ENCODE measurements at regions not wholly inside any gene's neighbourhood (a gene's known extent, or its start where the extent isn't known, plus 50 kb on each side); places are given as distances from the start of the nearest gene placed in this dataset.
"Not testable (repeated sequence)": the region's sequence is repeated elsewhere in the genome, so short reads cannot be mapped to it uniquely, and the experiment has no call there.

DNA sequence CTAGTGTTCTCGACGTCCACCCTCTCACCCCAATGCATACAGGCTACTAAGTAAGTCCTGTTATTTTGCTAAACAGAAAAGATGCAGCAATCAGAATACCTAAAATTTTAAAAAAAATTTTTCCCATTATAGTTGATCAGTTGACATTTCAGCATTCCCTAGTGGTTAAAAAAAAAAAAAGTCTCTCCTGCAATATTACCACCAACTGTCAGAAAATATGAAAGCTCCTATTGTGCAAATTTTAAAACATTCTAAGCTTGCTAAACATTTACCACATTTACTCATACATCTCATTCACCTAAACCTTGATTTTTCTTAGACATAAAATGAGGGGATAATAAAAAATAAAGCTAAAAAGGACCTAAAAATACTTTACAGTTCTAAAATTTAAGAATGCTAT is 165.6 kb downstream of the AVL9 start:
- H3K4me3 Mint-ChIP-seq = no peak overlapping the region
- DNase-seq = no peak
- H3K27me3 Mint-ChIP-seq = peaks cover 24% of the 10 kb centered on the region
- no peaks in the 10 kb centered on the region for H3K4me1 Mint-ChIP-seq (ENCODE audit: low read depth)
- H3K36me3 Mint-ChIP-seq (ENCODE audit: low read depth) = no peaks in the 10 kb centered on the region
- no peak overlapping the region for H3K27ac Mint-ChIP-seq
- H3K9me3 Mint-ChIP-seq = no peaks in the 10 kb centered on the region

DNA sequence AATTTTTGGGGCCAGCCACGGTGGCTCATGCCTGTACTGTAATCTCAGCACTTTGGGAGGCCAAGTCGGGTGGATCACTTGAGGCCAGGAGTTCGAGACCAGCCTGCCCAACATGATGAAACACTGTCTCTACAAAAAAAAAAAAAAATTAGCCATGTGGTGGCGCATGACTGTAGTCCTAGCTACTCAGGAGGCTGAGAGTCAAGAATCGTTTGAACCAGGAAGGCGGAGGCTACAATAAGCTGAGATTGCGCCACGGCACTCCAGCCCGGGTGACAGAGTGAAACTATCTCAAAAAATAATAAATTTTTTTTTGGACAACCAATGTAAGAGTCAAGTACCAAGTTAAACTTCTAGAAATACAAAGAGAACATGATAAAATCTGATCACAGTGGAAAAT is 164.6 kb downstream of the AVL9 start:
- H3K4me3 Mint-ChIP-seq = no peak overlapping the region

DNA sequence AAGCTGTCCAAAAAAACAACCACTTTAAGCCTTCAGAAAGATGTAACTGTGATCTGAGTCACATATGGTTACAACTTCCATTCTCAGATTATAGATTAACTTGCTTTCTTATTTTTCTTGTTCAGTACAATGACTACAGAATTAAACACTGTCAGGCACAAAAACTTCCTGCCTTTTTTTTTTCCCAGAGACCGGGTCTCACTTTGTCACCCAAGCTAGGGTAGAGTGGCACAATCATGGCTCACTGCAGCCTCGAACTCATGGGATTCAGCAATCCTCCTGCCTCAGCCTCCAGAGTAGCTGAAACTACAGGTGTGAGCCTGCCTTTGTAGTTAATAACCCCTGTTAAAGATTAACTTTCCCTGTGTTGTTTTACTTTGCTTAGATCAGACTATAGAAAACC is 163.2 kb downstream of the AVL9 start:
- Mint-ChIP-seq H3K4me3 (no peak overlapping the region), H3K9me3 (no peaks in the 10 kb centered on the region), H3K27ac (no peak overlapping the region), H3K27me3 (peaks cover 17% of the 10 kb centered on the region), H3K4me1 (ENCODE audit: low read depth) (no peaks in the 10 kb centered on the region), H3K36me3 (ENCODE audit: low read depth) (no peaks in the 10 kb centered on the region)
- no peak for DNase-seq

More for the DNA sequence above, 164.6 kb downstream of the AVL9 start:
- DNase-seq = no peak
- Mint-ChIP-seq H3K9me3 (no peaks in the 10 kb centered on the region), H3K36me3 (ENCODE audit: low read depth) (no peaks in the 10 kb centered on the region), H3K27ac (no peak overlapping the region), H3K27me3 (peaks cover 22% of the 10 kb centered on the region), H3K4me1 (ENCODE audit: low read depth) (no peaks in the 10 kb centered on the region)

DNA sequence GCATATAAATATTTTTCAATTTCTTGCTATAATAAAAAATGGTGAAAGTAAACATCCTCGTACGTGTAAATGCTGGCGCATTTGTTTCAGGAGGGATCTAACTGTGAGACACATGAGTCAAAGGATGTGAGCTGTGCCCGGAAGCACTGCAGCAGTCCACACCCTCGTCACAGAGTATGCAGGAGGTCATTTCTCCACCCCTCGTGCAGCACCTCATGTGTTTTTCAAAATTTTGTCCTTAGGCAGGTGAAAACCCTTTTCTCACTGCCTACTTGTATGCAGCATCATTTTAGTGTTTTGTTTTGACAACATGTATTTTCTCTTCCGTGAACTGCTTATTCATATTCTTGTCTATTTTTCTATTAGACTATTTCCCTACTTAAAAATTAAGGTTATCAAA is 162.7 kb downstream of the AVL9 start:
- no peaks in the 10 kb centered on the region for H3K36me3 Mint-ChIP-seq (ENCODE audit: low read depth)
- no peaks in the 10 kb centered on the region for H3K4me1 Mint-ChIP-seq (ENCODE audit: low read depth)
- no peak overlapping the region for H3K27ac Mint-ChIP-seq
- H3K4me3 Mint-ChIP-seq = no peak overlapping the region
- no peaks in the 10 kb centered on the region for H3K9me3 Mint-ChIP-seq
- peaks cover 13% of the 10 kb centered on the region for H3K27me3 Mint-ChIP-seq
- DNase-seq = no peak

- not testable (repeated sequence) for H3K27ac Mint-ChIP-seq; DNase-seq; H3K9me3 Mint-ChIP-seq; H3K36me3 Mint-ChIP-seq (ENCODE audit: low read depth); H3K4me3 Mint-ChIP-seq; H3K4me1 Mint-ChIP-seq (ENCODE audit: low read depth); H3K27me3 Mint-ChIP-seq
Measured at GRCh38 chr7:32654549-32654948, 159.3 kb downstream of the AVL9 start.

DNA sequence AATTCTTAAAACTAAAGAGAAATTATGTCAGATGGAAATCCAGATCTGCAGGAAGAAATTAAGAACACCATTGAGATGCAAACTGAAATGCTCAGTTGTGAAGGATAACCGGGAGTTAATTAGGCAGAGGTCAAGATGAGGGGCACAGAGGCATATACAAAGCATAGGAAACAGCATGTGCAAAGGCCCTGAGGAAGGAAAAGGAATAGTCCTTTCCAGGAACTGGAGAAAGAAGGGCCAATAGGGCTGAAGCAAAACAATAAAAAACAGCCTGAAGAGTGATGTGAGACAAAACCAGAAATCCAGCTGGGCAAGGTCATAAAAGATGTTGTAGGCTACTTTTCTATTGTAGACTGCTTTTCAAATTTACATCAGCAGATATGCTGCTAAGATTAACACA is 155.1 kb downstream of the AVL9 start:
- H3K27me3 Mint-ChIP-seq = peaks cover 18% of the 10 kb centered on the region
- H3K27ac Mint-ChIP-seq = not testable (repeated sequence)

DNA sequence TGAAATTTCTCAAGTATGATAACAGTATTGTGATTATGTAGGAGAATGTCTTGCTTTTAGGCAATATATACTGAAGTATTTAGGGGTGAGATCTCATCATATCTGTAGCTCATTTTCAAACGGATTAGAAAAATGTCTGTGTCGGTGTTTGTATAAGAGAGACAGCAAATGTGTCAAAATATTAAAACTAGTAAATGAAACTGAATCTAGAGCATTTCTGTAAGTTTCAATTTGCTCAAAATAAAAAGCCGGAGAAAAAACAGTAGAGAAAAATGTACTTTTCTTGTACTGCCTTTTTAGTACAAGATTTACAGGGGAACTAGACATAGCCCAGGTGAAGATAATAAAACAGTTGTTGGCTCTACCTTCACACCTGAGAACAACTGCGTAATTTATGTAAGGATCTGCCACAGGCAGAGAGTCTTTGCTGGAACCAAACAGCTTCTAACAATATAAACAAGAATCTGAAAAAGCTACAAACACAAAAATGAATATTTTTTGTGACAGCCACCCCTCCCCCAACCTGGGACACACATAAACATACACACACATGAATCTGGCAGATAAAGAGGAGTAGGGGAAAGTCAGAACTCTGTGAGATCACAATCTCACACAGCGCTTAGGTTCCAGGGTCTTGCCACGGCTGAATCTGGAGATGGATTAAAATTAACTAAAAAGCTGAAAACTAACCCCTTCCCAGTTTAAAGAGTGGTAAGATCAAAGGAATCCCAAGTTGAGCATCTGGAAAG is 153.3 kb downstream of the AVL9 start:
- H3K27me3 Mint-ChIP-seq = peaks cover 18% of the 10 kb centered on the region
- no peaks in the 10 kb centered on the region for H3K9me3 Mint-ChIP-seq
- H3K36me3 Mint-ChIP-seq (ENCODE audit: low read depth) = no peaks in the 10 kb centered on the region
- H3K4me3 Mint-ChIP-seq = no peak overlapping the region
- no peak for DNase-seq
- no peak overlapping the region for H3K27ac Mint-ChIP-seq
- no peaks in the 10 kb centered on the region for H3K4me1 Mint-ChIP-seq (ENCODE audit: low read depth)

More for the DNA sequence above, 155.1 kb downstream of the AVL9 start:
- H3K36me3 Mint-ChIP-seq (ENCODE audit: low read depth); H3K9me3 Mint-ChIP-seq; DNase-seq; H3K4me1 Mint-ChIP-seq (ENCODE audit: low read depth); H3K4me3 Mint-ChIP-seq: not testable (repeated sequence)

GRCh38 chr7:32645255-32645654 is 150.0 kb downstream of the AVL9 start:
- H3K27me3 Mint-ChIP-seq = peaks cover 23% of the 10 kb centered on the region
- not testable (repeated sequence) for H3K9me3 Mint-ChIP-seq; DNase-seq; H3K4me3 Mint-ChIP-seq; H3K4me1 Mint-ChIP-seq (ENCODE audit: low read depth); H3K27ac Mint-ChIP-seq; H3K36me3 Mint-ChIP-seq (ENCODE audit: low read depth)

DNA sequence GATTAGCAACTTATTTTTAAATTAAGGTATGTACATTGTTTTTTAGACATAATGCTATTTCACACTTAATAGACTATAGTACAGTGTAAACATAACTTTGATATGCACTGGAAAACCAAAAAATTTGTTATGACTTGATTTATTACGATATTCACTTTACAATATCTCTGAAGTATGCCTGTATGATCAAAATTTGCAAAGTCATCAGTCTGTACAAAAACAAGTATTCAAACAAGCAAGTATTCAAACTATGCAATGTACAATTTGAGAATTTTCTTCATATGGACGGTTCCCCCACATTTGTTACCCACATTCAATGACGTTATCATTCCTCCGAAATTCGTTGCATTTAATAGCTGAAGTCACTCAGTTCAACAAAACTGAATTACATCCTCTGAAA is 147.9 kb downstream of the AVL9 start:
- no peaks in the 10 kb centered on the region for H3K9me3 Mint-ChIP-seq
- H3K27ac Mint-ChIP-seq = no peak overlapping the region
- peaks cover 16% of the 10 kb centered on the region for H3K27me3 Mint-ChIP-seq
- H3K4me1 Mint-ChIP-seq (ENCODE audit: low read depth) = peaks cover 5% of the 10 kb centered on the region
- DNase-seq = no peak
- H3K36me3 Mint-ChIP-seq (ENCODE audit: low read depth) = no peaks in the 10 kb centered on the region
- no peak overlapping the region for H3K4me3 Mint-ChIP-seq

GRCh38 chr7:32639122-32639521 is 143.8 kb downstream of the AVL9 start:
- H3K27ac Mint-ChIP-seq = no peak overlapping the region
- no peaks in the 10 kb centered on the region for H3K9me3 Mint-ChIP-seq
- no peaks in the 10 kb centered on the region for H3K36me3 Mint-ChIP-seq (ENCODE audit: low read depth)
- H3K4me3 Mint-ChIP-seq = no peak overlapping the region
- H3K27me3 Mint-ChIP-seq = peaks cover 5% of the 10 kb centered on the region
- H3K4me1 Mint-ChIP-seq (ENCODE audit: low read depth) = peaks cover 6% of the 10 kb centered on the region
- no peak for DNase-seq

GRCh38 chr7:32638479-32639121 is 143.3 kb downstream of the AVL9 start:
- H3K9me3 Mint-ChIP-seq; H3K27ac Mint-ChIP-seq; H3K27me3 Mint-ChIP-seq; H3K36me3 Mint-ChIP-seq (ENCODE audit: low read depth); H3K4me1 Mint-ChIP-seq (ENCODE audit: low read depth); H3K4me3 Mint-ChIP-seq; DNase-seq: not testable (repeated sequence)

Measured in activated T-cell treated with anti-CD3 and anti-CD28 coated beads, Interleukin-2, amount 50 U/mL, for 24 hours (primary cell).